Aorta (tissue), 5 donors: ENCODE measurements at regions not wholly inside any gene's neighbourhood (a gene's known extent, or its start where the extent isn't known, plus 50 kb on each side); places are given as distances from the start of the nearest gene placed in this dataset.
A peak's percentile ranks its signal among the peaks of the same experiment; 100 is the strongest.

Source experiments
- ATAC-seq: fragments of 200-7000 bp; cut with Tn5 transposase; one replicate; pipeline ENCODE4 v1.9.1; 2022; ENCODE audit warnings: moderate library complexity; ENCODE audit not compliant: low FRiP score
- DNase-seq, 2 donors: peaks; one replicate each; pipeline ENCODE4 v3.0.0-alpha.2; 2020
- H3K27ac ChIP-seq, 2 donors: one replicate each; pipeline ENCODE4 v1.5.1; 2013; ENCODE audit warnings: low read length in 2 of 2, mild to moderate bottlenecking in 2 of 2, moderate library complexity in 2 of 2, control low read depth in 1 of 2, inconsistent platforms in 1 of 2, low read depth in 1 of 2
- H3K27me3 ChIP-seq, 2 donors: one replicate each; pipeline ENCODE4 v1.6.1; 2013; ENCODE audit warnings: control low read depth in 1 of 2, low read length in 1 of 2, mild to moderate bottlenecking in 1 of 2, moderate library complexity in 1 of 2; ENCODE audit not compliant: insufficient read depth in 2 of 2, control insufficient read depth in 1 of 2
- H3K36me3 ChIP-seq, 2 donors: one replicate each; pipeline ENCODE4 v1.6.1; 2013; ENCODE audit warnings: control low read depth in 1 of 2, low read length in 1 of 2, mild to moderate bottlenecking in 1 of 2; ENCODE audit not compliant: insufficient read depth in 2 of 2, control insufficient read depth in 1 of 2
- H3K4me1 ChIP-seq, 2 donors: one replicate each; pipeline ENCODE4 v1.6.1; 2013; ENCODE audit warnings: low read length in 2 of 2, control low read depth in 1 of 2, mild to moderate bottlenecking in 1 of 2, moderate library complexity in 1 of 2; ENCODE audit not compliant: insufficient read depth in 2 of 2, control insufficient read depth in 1 of 2
- H3K4me3 ChIP-seq, 2 donors: one replicate each; pipeline ENCODE4 v1.5.1; 2013; ENCODE audit warnings: low read length in 2 of 2, control low read depth in 1 of 2, mild to moderate bottlenecking in 1 of 2
- H3K9me3 ChIP-seq: one replicate; pipeline ENCODE4 v1.6.1; 2013; ENCODE audit warnings: mild to moderate bottlenecking, low read length; ENCODE audit not compliant: control insufficient read depth
- WGBS, 2 donors: extraction: QIAGEN DNeasy Blood & Tissue Kit; methylation state at CpG; one replicate each; pipeline ENCODE4 v1.1.7; 2013; 5-methylcytosine and 5-hydroxymethylcytosine counted together
- intact Hi-C, 2 donors: fragments of 100-400 bp; cut with DNase I; formaldehyde crosslinking; loops; one replicate each; pipeline versions ENCODE4 v1.14.2 to v1.15.0; 2022
- donor health status: healthy with polysubstance abuse.
- donor health status: Bipolar disorder and iron deficiency.
- donor health status: DM: no; HTN: no; CAD: no.
- donor health status: DM: no; HTN: no; CAD: no.
- donor health status: DM: yes; HTN: yes; CAD: no.

GRCh38 chr14:101707863-101708620 is 53.5 kb upstream of the PPP2R5C start:
- ATAC-seq (no peak), DNase-seq (peak in 1 of 2 donors; percentile 34)
- Histone ChIP-seq H3K9me3 (no peaks in the 10 kb centered on the region), H3K4me1 (no peaks in the 10 kb centered on the region), H3K36me3 (no peaks in the 10 kb centered on the region), H3K4me3 (no peak overlapping the region), H3K27ac (no peak overlapping the region), H3K27me3 (no peaks in the 10 kb centered on the region)
- intact Hi-C loops: loop anchor here in 1 of 2 donors (10.0 kb wide), 1 partner anchor 387 kb away; no protein-coding TSS in a partner anchor
- WGBS, 2 donors: 81 to 84% methylated on average over 12 of the region's 12 CpGs

GRCh38 chr14:101708853-101709532 is 52.5 kb upstream of the PPP2R5C start:
- intact Hi-C loops: loop anchor here in 1 of 2 donors (10.0 kb wide), 1 partner anchor 386 kb away; no protein-coding TSS in a partner anchor
- H3K4me1 ChIP-seq: no peaks in the 10 kb centered on the region
- 77 to 82% methylated on average over 18 of the region's 18 CpGs for WGBS, 2 donors
- no peak overlapping the region for H3K27ac ChIP-seq
- ATAC-seq: no peak
- no peaks in the 10 kb centered on the region for H3K36me3 ChIP-seq
- H3K4me3 ChIP-seq: no peak overlapping the region
- H3K9me3 ChIP-seq: no peaks in the 10 kb centered on the region
- peak in 1 of 2 donors; percentile 31 for DNase-seq
- H3K27me3 ChIP-seq: no peaks in the 10 kb centered on the region

- ATAC-seq (no peak), DNase-seq (no peak)
- Histone ChIP-seq H3K36me3 (no peaks in the 10 kb centered on the region), H3K27me3 (no peaks in the 10 kb centered on the region), H3K27ac (no peak overlapping the region), H3K9me3 (no peaks in the 10 kb centered on the region), H3K4me3 (no peak overlapping the region), H3K4me1 (no peaks in the 10 kb centered on the region)
- WGBS, 2 donors: 82 to 83% methylated on average over 11 of the region's 11 CpGs
- intact Hi-C loops: loop anchor here in 1 of 2 donors (10.0 kb wide), 1 partner anchor 385 kb away; no protein-coding TSS in a partner anchor
Measured at GRCh38 chr14:101709533-101709881, 52.0 kb upstream of the PPP2R5C start.

- 84 to 85% methylated on average over 10 of the region's 10 CpGs for WGBS, 2 donors
- intact Hi-C loops: loop anchor here in 1 of 2 donors (10.0 kb wide), 1 partner anchor 385 kb away; no protein-coding TSS in a partner anchor
- H3K27ac ChIP-seq: no peak overlapping the region
- no peaks in the 10 kb centered on the region for H3K36me3 ChIP-seq
- ATAC-seq (no peak), DNase-seq (peak in 1 of 2 donors; percentile 13)
- no peak overlapping the region for H3K4me3 ChIP-seq
- no peaks in the 10 kb centered on the region for H3K27me3 ChIP-seq
- no peaks in the 10 kb centered on the region for H3K9me3 ChIP-seq
- no peaks in the 10 kb centered on the region for H3K4me1 ChIP-seq
Measured at GRCh38 chr14:101709962-101710931, 51.3 kb upstream of the PPP2R5C start.

- DNase-seq (peak in 1 of 2 donors; percentile 33), ATAC-seq (no peak)
- no peaks in the 10 kb centered on the region for H3K9me3 ChIP-seq
- no peaks in the 10 kb centered on the region for H3K4me1 ChIP-seq
- intact Hi-C loops: no loop called here
- H3K27me3 ChIP-seq: no peaks in the 10 kb centered on the region
- H3K36me3 ChIP-seq: no peaks in the 10 kb centered on the region
- WGBS, 2 donors: 55 to 63% methylated on average over 13 of the region's 13 CpGs
- no peak overlapping the region for H3K27ac ChIP-seq
- H3K4me3 ChIP-seq: no peak overlapping the region
Measured at GRCh38 chr14:101711041-101711856, 50.3 kb upstream of the PPP2R5C start.
